AG04450 (cell line): ENCODE measurements at regions not wholly inside any gene's neighbourhood (a gene's known extent, or its start where the extent isn't known, plus 50 kb on each side); places are given as distances from the start of the nearest gene placed in this dataset.
"Not testable (repeated sequence)": the region's sequence is repeated elsewhere in the genome, so short reads cannot be mapped to it uniquely, and the experiment has no call there.

ENCODE experiments used
- CTCF ChIA-PET: fragments of 300-600, 350-600 bp; formaldehyde crosslinking; extraction: SDS; loops from one replicate; lab custom pipeline; 2022; ENCODE audit warnings: antibody characterized with exemption, inconsistent platforms; lab: Charles Lee
- POLR2A ChIA-PET: fragments of 350-600 bp; formaldehyde crosslinking; extraction: SDS; loops from one replicate; lab custom pipeline; 2021; ENCODE audit warnings: antibody characterized with exemption, inconsistent platforms; lab: Yijun Ruan, JAX
- DNase-seq: peaks from one replicate; pipeline ENCODE4 v3.0.0-alpha.2; 2011; ENCODE audit warnings: low read depth, low spot score
- H3K27ac ChIP-seq: one replicate; pipeline ENCODE4 v1.5.1; 2012; ENCODE audit warnings: low read depth, low read length, control low read depth
- H3K27me3 ChIP-seq: one replicate; pipeline ENCODE4 v1.6.0; 2012; ENCODE audit warnings: low read length; ENCODE audit not compliant: control insufficient read depth, insufficient read depth
- H3K4me3 ChIP-seq: 2 replicates; pipeline ENCODE4 v1.5.1; 2011; ENCODE audit warnings: mild to moderate bottlenecking, low read depth, low read length, control low read depth
- H3K9me3 ChIP-seq: 2 replicates; pipeline ENCODE4 v1.5.1; 2012; ENCODE audit warnings: low read length; ENCODE audit not compliant: control insufficient read depth, insufficient read depth
- CTCF ChIP-seq: IDR thresholded peaks from 2 replicates; pipeline ENCODE4 v1.5.1; 2011; ENCODE audit warnings: low read depth, low read length, control low read depth, inconsistent platforms

GRCh38 chrX:74065831-74066390, 213.4 kb upstream of the XIST start:
- no peaks in the 10 kb centered on the region for H3K27me3 ChIP-seq
- no peak overlapping the region for H3K4me3 ChIP-seq
- no peaks in the 10 kb centered on the region for H3K9me3 ChIP-seq
- DNase-seq, result no peak
- no peak overlapping the region for H3K27ac ChIP-seq
- ChIA-PET POLR2A (no interaction called here), CTCF (no interaction called here)
- TF ChIP-seq CTCF, result no peak

GRCh38 chrX:74063426-74064155, 211.1 kb upstream of the XIST start:
- H3K27ac ChIP-seq, result no peak overlapping the region
- DNase-seq, result no peak
- ChIA-PET POLR2A (no interaction called here), CTCF (no interaction called here)
- no peak overlapping the region for H3K4me3 ChIP-seq
- TF ChIP-seq CTCF, result no peak
- H3K9me3 ChIP-seq, result no peaks in the 10 kb centered on the region
- no peaks in the 10 kb centered on the region for H3K27me3 ChIP-seq

GRCh38 chrX:74061879-74062278, 209.4 kb upstream of the XIST start:
- CTCF ChIA-PET, result no interaction called here
- DNase-seq, result no peak
- H3K4me3 ChIP-seq, result no peak overlapping the region
- POLR2A ChIA-PET, result no interaction called here
- no peaks in the 10 kb centered on the region for H3K27me3 ChIP-seq
- no peak for TF ChIP-seq CTCF
- H3K27ac ChIP-seq, result no peak overlapping the region
- H3K9me3 ChIP-seq, result no peaks in the 10 kb centered on the region

GRCh38 chrX:74049126-74049525, 196.6 kb upstream of the XIST start:
- DNase-seq, result no peak

GRCh38 chrX:74034066-74034465, 181.6 kb upstream of the XIST start:
- H3K27me3 ChIP-seq, H3K27ac ChIP-seq, H3K9me3 ChIP-seq, CTCF ChIA-PET, POLR2A ChIA-PET, H3K4me3 ChIP-seq, DNase-seq: not testable (repeated sequence)

More at GRCh38 chrX:74049126-74049525, 196.6 kb upstream of the XIST start:
- POLR2A ChIA-PET, result no interaction called here
- H3K27me3 ChIP-seq, result no peaks in the 10 kb centered on the region
- H3K27ac ChIP-seq, result no peak overlapping the region
- no peaks in the 10 kb centered on the region for H3K9me3 ChIP-seq
- no peak for TF ChIP-seq CTCF
- H3K4me3 ChIP-seq, result no peak overlapping the region
- CTCF ChIA-PET, result no interaction called here

GRCh38 chrX:74031527-74031926, 179.0 kb upstream of the XIST start:
- H3K27me3 ChIP-seq, CTCF ChIA-PET, POLR2A ChIA-PET, H3K9me3 ChIP-seq, H3K27ac ChIP-seq, DNase-seq, H3K4me3 ChIP-seq: not testable (repeated sequence)

- DNase-seq, H3K27me3 ChIP-seq, CTCF ChIA-PET, H3K27ac ChIP-seq, H3K9me3 ChIP-seq, H3K4me3 ChIP-seq, POLR2A ChIA-PET: not testable (repeated sequence)
Measured at GRCh38 chrX:74030766-74031165, 178.3 kb upstream of the XIST start.

- H3K27me3 ChIP-seq, H3K27ac ChIP-seq, H3K9me3 ChIP-seq, DNase-seq, H3K4me3 ChIP-seq, POLR2A ChIA-PET, CTCF ChIA-PET: not testable (repeated sequence)
Measured at GRCh38 chrX:74025145-74025544, 172.6 kb upstream of the XIST start.
